CD4-positive, alpha-beta T cell treated with Interleukin-17A for 1 hour (primary cell): ENCODE measurements at regions not wholly inside any gene's neighbourhood (a gene's known extent, or its start where the extent isn't known, plus 50 kb on each side); places are given as distances from the start of the nearest gene placed in this dataset.

Experiments
- DNase-seq: peaks from one replicate; pipeline ENCODE4 v3.0.0-alpha.2; 2020

DNA sequence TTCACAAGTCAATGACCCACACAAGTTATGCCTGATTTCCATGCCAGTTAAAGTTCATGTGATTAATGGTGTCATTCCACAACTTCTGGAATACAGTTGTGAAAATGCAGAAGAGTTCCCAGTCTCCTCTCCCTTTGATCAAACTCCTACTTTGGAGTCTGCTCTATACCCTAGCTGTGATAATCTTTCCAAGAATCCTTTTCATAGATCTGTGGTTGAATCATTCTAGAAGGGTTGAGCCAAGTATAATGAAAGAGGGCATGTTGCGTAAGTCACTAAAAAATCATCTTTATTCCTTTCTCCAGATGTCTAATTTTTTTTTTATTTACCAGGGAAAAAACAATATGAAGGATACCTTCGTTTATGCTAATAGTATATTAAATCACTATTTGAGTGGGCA lies 89.7 kb upstream of the CARD18 start:
- no peak for DNase-seq

DNA sequence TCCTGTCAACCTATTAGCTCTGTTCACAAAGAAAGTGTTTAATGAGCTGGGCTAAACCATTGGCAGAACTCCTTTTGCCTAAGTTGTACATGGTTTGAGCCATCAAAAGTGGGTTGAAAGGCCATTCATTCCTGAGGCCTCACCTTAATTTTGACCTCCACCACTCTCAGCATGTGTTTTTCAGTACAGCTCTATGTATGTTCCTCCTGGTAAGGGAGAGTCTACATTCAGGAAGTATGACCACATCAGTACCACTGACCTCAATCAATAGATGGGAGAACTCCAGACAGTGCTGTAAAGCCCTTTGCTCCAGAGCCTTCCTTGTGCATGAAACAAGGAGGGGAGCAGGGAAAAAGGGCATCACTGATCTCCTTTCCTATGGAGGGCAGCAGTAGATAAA lies 87.8 kb upstream of the CARD18 start:
- no peak for DNase-seq

- no peak for DNase-seq
Observed at GRCh38 chr11:105226766-105227165, 87.2 kb upstream of the CARD18 start.

GRCh38 chr11:105226091-105226490 lies 86.5 kb upstream of the CARD18 start:
- DNase-seq = no peak

GRCh38 chr11:105224482-105225253 lies 85.1 kb upstream of the CARD18 start:
- no peak for DNase-seq

DNA sequence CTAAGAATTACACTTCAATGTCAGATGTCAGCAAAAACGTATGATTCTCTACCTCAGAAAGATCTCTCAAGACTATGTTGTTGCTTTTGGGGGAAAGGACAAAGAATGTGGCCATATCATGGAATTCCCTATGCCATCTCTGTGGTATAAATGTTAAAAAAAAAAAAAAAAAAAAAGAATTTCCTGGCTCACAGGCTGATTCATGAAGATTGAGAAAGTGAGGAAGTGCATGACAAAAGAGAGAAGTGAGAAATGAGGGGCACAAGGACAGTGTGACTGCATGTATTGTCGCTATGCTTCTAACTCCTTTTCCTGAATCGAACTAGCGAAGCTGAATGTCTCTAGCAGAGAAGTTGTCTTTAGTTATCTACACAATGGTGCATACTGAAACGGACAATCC lies 80.6 kb upstream of the CARD18 start:
- DNase-seq = no peak

GRCh38 chr11:105219670-105220069 lies 80.1 kb upstream of the CARD18 start:
- no peak for DNase-seq

GRCh38 chr11:105219269-105219668 lies 79.7 kb upstream of the CARD18 start:
- DNase-seq = no peak

DNA sequence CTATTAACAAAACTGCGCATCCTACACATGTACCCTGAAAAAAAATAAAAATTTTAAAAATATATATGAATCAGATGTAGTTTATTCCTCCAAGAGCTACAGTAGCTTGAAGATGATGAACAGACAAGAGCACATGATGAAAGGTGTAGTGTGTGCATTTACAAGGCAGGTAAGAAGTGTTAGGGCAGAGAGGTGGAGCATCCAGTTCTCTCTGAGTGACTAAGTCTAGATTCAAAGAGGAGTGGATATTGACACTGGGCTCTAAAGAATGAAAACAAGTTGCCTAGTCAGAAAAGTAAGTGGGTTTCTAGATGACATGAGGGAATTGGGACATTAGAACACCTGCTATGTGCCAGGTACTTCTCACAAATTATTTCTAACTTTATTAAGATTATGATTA lies 76.0 kb upstream of the CARD18 start:
- no peak for DNase-seq

GRCh38 chr11:105211806-105212554 lies 72.4 kb upstream of the CARD18 start:
- no peak for DNase-seq

DNA sequence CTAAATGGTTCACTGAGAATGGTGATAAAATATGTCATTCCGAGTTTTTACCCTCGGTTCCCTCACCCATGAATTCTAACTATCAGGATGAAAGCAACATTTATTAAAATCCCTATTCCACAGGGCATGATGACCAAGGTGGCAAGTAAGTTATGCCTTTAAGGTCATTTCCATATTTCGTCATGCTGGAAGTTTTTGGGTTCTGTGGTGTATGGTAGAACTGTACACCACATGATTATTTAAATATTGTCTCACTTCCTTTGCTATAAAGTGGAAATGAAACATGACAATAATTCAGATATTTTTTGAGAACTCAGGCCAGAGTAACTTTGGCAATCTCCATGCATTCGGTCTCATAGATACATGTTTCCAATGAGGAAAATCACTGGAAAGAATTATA lies 68.5 kb upstream of the CARD18 start:
- DNase-seq = peak; percentile 7

GRCh38 chr11:105206633-105207032 lies 67.1 kb upstream of the CARD18 start:
- DNase-seq = no peak

DNA sequence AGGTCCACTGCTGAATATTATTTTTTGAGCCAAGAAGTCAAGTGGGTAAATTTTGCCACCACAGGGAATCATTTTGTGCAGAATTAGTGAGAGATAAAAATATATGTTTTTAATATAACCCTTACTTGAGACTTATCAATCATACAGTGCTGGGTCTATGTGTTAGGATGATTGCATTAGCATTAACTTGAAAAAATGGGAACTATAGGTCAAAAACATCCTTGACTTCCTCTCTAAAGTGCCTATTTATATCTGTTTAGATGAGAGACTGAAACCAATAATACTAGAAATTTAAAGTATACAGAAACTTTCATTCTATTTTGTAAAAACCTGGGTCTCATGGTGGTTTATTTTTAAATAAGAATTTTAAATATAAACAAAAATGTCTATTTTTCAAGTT lies 65.1 kb upstream of the CARD18 start:
- DNase-seq = no peak

DNA sequence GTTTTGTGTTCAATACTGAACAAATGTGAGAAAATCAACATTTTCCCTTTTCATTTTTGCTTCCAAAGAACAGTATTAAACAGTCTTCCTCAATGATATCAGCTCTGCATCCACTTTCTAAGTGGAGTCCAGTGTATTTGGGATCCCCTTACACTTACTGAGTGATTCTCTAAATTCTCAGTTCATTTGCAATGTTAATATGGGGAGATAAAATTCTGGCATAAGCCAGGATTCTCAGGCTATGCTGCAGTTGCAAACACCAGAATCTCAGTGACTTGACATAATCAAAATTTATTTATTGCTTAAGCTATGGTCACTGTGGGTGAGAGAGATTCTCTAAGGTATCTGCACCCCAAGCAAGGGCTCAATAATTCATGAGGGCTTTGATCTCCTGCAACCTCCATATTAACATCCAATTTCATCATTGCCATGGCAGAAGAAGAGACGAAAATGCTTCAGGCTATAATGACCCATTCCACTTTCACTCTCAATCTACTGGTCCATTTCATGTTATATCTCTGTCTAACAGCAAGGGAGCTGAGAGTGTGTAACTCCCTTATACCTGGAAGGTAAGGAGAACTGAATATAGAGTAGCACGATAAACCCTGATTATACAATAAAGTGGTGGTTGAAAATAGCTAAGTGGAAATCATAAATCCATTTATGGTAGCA lies 64.1 kb upstream of the CARD18 start:
- no peak for DNase-seq

- DNase-seq = peak; percentile 33
Observed at GRCh38 chr11:105202844-105203548, 63.4 kb upstream of the CARD18 start.

DNA sequence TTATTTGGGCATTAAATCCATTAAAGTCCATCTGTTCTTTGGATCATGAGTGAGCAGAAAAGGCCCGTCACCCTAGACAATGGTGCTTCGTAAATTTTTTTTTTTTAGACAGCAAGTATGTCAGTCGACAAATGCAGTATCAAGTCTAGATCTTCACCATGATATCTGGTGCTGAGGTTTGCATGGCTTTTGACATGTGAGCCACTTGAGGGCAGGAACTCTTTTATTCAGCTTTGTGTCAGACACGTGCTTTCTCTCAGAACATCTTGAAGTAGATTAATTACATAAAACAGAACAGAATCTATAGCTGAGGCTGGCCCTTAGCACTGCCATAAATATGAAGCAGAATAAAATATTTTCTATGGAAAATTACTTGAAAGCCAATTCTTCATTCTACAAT lies 62.9 kb upstream of the CARD18 start:
- no peak for DNase-seq

GRCh38 chr11:105201166-105201565 lies 61.6 kb upstream of the CARD18 start:
- no peak for DNase-seq

DNA sequence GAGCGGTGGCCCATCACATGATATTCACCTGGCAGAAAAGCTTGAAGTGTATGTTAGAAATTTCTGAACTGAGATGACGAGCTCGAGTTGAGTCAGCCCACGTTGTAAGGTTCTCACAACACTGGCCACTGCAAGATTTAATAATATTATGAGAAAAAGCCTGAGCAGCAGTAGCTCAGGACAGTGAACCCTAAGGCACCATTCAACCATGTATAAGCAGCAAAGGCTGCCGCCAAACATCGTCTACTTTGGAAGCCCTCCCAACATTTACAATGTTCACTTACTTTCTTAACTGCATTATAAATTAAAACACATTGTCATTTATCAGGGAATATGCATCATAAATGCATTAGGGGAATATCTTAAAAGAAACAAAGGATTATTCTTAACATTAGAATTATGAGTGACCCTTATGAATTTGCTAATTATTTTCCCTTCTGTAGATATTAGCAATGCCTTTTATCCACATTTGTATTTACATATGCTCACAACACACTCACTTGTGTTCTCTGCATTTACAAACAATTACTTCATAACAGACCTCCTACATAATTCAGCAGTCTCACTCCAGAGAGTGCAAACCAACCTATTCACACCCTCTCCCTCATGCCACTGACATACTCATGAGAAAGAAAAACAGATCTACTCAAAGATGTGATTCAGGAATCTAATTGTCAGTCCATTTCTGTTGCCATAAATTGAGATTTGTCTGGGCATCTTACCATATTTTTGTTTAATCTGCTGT lies 57.7 kb upstream of the CARD18 start:
- no peak for DNase-seq

DNA sequence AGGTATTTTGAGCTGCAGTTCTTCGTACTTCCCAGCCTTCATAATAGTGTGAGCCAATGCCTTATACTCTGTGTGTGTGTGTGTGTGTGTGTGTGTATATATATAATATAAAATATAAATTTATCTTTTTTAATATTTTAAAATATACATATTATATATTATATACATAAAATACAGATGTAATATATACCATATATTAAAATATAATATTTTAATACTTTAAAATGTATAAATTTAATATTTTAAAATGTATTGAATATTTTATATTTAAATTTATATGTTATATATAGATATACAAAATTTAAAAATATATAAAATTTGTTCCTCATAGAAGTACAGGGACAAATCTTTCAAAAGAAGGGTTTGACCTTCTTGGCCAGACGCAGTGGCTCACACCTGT lies 53.7 kb upstream of the CARD18 start:
- DNase-seq = no peak

GRCh38 chr11:105192115-105192514 lies 52.5 kb upstream of the CARD18 start:
- DNase-seq = no peak

DNA sequence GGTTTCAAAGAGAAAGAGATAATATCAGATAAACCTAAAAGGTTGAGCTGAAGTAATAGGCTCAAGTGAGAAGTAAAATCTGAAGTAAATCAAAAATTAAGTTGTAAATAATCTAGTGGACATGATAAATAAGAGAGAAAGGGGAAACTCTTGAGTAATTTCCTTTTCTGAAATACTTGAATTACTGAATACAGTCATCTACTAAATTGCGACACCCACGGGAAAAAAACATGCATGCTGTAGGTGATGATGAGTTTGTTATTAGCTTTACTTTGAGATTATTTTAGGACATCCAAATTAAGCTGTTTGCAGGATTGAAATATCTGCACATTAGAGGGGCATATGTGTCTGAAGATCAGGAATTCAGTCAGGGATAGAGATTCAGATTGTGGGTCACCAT lies 50.0 kb upstream of the CARD18 start:
- DNase-seq = no peak
